ENCODE measurements at regions not wholly inside any gene's neighbourhood (a gene's known extent, or its start where the extent isn't known, plus 50 kb on each side); places are given as distances from the start of the nearest gene placed in this dataset.

DNA sequence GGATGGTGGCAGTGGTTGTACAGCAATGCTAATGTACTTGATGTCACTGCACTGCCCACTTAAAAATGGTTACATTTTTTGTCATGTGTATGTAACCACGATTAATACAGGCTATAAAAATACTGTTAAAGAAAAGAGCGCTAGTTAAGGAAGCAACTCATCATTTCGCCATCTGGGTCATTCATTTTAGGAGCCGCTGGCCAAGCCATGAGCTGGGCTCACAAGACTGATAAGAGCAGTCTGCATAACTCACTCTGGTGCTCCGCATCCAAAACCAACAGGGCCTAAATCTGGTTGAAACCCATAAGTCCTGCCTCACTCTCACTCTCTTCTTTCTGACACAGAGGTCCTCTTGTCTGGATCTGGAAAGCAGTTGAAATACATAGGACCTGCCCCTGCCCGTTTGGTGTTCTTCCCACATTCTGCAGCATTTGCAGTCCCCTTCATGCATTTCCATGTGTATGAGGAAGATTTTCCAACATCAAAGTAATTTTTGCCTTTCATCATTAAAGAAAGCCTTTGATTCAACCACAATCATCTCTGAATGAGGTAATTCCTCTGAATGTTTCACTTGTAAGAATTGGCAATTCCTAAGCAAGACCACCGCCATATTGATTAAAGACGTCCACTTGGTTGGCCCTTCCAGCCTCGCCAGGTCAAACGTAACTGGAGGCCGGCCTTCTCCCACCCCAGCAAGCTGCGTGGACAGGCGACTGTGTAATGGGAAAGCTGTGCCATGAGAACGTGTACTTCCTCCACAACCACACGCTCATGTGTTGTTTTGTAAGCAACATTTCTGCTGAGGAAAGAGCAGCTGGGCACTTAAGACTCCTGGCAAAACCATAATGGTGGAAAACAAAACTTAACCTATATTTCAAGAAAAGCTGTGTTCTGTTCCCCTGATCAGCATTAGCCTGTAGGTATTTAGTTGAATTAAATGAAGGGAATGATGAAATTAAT, 112.2 kb downstream of the VAPA start:
- intact Hi-C loops (cut with micrococcal nuclease), result loop anchor here (5.0 to 10.0 kb wide), 2 partner anchors 36 to 279 kb away; no protein-coding TSS in a partner anchor
- no peaks in the 10 kb centered on the region for H3K9me2 ChIP-seq (ENCODE audit: insufficient read depth)
- H3K36me3 ChIP-seq (ENCODE audit: control insufficient read depth in 1 of 2, insufficient read depth in 2 of 2, low read length in 2 of 2), result no peaks in the 10 kb centered on the region
- no peak overlapping the region for H2AFZ ChIP-seq (ENCODE audit: low read depth, low read length, poor library complexity, severe bottlenecking)
- H3K9ac ChIP-seq (ENCODE audit: low read length), result no peak overlapping the region
- ATAC-seq (no peak), DNase-seq (ENCODE audit: low read depth, low spot score) (no peak)
- H3K27ac ChIP-seq (ENCODE audit: low read depth, low read length), result no peak overlapping the region
- no TSS peak for BruUV-seq (replicated peaks)
- ChIA-PET CTCF (no interaction called here), RAD21 (ENCODE audit: low non-redundant PET in 1 of 2, low total read pairs in 2 of 2, uncharacterized antibody in 2 of 2, unreplicated experiment in 2 of 2) (no interaction called here), POLR2A (no interaction called here)
- no peak overlapping the region for H3K4me3 ChIP-seq (replicated peaks in 1 of 2; ENCODE audit: low read depth in 1 of 2, low read length in 2 of 2)
- no peaks in the 10 kb centered on the region for H3K79me2 ChIP-seq (ENCODE audit: insufficient read depth, low read length)
- no peaks in the 10 kb centered on the region for H4K20me1 ChIP-seq (ENCODE audit: insufficient read depth)
- no peaks in the 10 kb centered on the region for H3K27me3 ChIP-seq (ENCODE audit: insufficient read depth, low read length)
- H3K4me1 ChIP-seq (ENCODE audit: control insufficient read depth in 1 of 2, insufficient read depth in 2 of 2, low read length in 2 of 2), result no peaks in the 10 kb centered on the region
- H3K9me3 ChIP-seq (ENCODE audit: control insufficient read depth in 1 of 2, insufficient read depth in 1 of 2, low read depth in 1 of 2, low read length in 2 of 2), result no peaks in the 10 kb centered on the region
- no peak overlapping the region for H3K4me2 ChIP-seq (ENCODE audit: low read length)
- TF ChIP-seq, protein P1, sequence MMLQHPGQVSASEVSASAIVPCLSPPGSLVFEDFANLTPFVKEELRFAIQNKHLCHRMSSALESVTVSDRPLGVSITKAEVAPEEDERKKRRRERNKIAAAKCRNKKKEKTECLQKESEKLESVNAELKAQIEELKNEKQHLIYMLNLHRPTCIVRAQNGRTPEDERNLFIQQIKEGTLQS (IDR thresholded peaks at IDR 0.05), result no peak
- TF ChIP-seq REST (IDR thresholded peaks at IDR 0.05; ENCODE audit: low read depth) (no peak), YY1 (IDR thresholded peaks at IDR 0.05; ENCODE audit: extremely low read depth, insufficient replicate concordance, low read depth, low read length) (no peak), ZBTB33 (IDR thresholded peaks at IDR 0.05; ENCODE audit: extremely low read depth, insufficient replicate concordance, low read length) (no peak), ZFX (IDR thresholded peaks at IDR 0.05) (no peak), EZH2phosphoT487 (IDR thresholded peaks at IDR 0.05; ENCODE audit: borderline replicate concordance) (no peak), CEBPB (IDR thresholded peaks at IDR 0.05; ENCODE audit: low read depth) (no peak), SP1 (IDR thresholded peaks at IDR 0.05; ENCODE audit: low read depth) (no peak), SIN3A (IDR thresholded peaks at IDR 0.05; ENCODE audit: low read depth) (no peak), POLR2A (IDR thresholded peaks at IDR 0.05; ENCODE audit: borderline replicate concordance, extremely low read depth, insufficient read depth, insufficient read length) (no peak), POLR2AphosphoS5 (IDR thresholded peaks at IDR 0.05; ENCODE audit: low read depth, low read length) (no peak), TCF7L2 (IDR thresholded peaks at IDR 0.05; ENCODE audit: borderline replicate concordance, extremely low read depth, insufficient read depth, insufficient read length) (no peak)
- TF ChIP-seq, protein P2, sequence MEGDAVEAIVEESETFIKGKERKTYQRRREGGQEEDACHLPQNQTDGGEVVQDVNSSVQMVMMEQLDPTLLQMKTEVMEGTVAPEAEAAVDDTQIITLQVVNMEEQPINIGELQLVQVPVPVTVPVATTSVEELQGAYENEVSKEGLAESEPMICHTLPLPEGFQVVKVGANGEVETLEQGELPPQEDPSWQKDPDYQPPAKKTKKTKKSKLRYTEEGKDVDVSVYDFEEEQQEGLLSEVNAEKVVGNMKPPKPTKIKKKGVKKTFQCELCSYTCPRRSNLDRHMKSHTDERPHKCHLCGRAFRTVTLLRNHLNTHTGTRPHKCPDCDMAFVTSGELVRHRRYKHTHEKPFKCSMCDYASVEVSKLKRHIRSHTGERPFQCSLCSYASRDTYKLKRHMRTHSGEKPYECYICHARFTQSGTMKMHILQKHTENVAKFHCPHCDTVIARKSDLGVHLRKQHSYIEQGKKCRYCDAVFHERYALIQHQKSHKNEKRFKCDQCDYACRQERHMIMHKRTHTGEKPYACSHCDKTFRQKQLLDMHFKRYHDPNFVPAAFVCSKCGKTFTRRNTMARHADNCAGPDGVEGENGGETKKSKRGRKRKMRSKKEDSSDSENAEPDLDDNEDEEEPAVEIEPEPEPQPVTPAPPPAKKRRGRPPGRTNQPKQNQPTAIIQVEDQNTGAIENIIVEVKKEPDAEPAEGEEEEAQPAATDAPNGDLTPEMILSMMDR (IDR thresholded peaks at IDR 0.05 in 2 of 3, conservative IDR thresholded peaks at IDR 0.05 in 1 of 3; ENCODE audit: borderline replicate concordance in 1 of 3, insufficient read depth in 1 of 3, low read depth in 2 of 3, low read length in 2 of 3), result no peak

Data from HCT116 (cell line).